HG03045 (cell line): ENCODE measurements at regions not wholly inside any gene's neighbourhood (a gene's known extent, or its start where the extent isn't known, plus 50 kb on each side); places are given as distances from the start of the nearest gene placed in this dataset.
"Not testable (repeated sequence)": the region's sequence is repeated elsewhere in the genome, so short reads cannot be mapped to it uniquely, and the experiment has no call there.

Source experiments
- ATAC-seq: cut with Tn5 transposase; IDR thresholded peaks from one replicate; pipeline ENCODE4 v1.9.1; 2021; ENCODE audit warnings: mild to moderate bottlenecking, moderate library complexity; ENCODE audit not compliant: unreplicated experiment

DNA sequence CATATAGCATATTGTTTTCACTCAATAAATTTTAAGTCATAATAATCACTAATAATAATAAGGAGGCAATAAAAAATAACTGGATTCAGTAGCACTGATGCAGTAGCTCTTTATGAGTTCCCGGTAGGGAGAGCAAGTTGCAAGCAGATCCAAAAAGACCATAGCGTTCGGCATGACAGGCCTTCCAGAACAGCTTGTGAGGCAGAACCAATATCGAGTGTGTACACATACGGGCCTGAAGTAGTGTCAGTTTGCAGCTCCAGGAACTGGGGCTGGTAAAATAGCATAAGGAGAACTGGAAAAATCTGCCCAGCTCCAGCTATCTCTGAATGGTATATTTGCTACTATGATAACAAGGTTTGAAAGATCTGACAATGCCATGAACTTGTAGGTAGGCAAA, 1607.8 kb upstream of the PIK3C3 start:
- no peak for ATAC-seq

DNA sequence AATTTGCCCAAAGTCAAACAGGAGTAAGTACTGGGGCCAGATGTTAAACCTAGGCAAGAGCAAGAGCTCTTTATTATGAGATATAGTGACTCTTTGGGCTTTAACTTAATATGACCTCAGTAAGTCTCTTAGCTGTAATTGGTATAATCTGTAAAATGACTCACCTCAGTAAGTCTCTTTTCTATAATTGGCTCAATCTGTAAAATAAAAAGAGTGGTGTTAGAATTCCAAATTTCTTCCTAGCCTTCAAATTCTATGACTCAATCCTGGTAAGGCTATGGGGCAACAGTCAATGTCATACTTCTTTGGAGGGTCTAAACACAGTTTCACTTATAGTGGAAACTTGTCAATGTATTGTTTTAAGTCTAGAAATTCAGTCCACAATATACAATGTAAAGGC, 1608.9 kb upstream of the PIK3C3 start:
- ATAC-seq = no peak

DNA sequence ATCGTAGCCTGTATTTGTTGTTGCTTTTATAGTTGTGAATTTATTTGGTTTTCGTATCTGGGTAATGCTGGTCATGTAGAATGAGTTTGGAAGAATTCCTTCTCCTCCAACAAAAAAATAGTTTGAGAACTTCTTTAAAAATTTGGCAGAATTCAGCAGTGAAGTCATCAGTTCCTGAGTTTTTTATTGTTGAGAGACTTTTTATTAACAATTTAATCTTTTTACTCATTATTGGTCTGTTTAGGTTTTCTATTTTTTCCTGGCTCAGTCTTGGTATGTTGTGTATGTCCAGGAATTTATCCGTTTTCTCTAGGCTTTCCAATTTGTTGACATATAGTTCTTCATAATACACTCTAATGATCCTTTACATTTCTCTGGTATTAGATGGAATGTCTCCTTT, 1613.3 kb upstream of the PIK3C3 start:
- ATAC-seq = no peak

DNA sequence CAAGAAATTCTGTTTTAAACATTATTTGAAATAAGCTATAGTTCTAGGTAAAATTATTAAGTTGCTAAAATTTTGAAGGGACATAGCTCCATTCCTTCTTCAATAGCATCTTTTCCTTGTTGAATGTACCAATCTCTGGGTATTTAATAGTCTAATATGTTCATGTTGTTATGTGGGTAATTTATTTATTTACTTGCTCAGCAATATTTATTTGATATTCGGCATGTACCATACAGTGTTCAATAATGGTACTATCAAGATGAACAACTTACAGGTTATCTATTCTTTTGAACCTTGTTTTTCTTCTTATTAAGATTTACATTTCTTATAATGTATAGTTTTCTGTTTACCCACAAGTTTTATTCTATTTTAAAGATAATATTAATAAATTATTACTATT, 1616.8 kb upstream of the PIK3C3 start:
- no peak for ATAC-seq

DNA sequence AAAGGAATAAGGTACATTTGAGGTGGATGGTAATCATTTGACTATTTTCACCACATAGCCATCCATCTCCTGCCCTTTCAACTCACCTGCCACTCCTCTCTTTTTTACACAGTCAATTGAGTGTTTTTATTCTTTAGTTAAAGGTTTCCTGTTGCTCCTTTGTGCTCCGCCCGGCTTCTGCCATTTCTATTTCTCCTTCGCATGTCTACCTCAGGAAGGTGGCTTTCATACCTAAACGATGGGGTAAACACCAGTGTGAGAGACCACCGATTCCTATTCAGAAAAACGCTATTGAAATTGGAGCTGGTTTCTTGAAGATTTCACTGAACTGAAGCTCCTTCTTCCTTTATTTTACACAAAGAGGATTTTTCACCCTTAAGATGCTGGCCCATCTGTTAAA, 1628.0 kb upstream of the PIK3C3 start:
- ATAC-seq = no peak

DNA sequence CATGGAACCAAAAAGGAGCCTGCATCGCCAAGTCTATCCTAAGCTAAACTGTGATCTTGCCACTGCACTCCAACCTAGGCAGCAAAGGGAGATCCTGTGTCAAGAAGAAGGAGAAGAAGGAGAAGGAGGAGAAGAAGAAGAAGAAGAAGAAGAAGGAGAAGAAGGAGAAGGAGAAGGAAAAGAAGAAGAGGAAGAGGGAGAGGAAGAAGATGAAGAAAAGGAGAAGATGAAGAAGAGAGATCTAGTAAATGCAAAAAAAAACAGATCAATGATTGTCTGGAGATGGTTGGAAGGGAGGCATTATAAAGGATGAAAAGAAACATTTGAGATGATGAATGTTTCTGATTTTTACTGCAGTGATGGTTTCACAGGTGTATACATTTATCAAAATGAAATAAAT, 1629.0 kb upstream of the PIK3C3 start:
- no peak for ATAC-seq

DNA sequence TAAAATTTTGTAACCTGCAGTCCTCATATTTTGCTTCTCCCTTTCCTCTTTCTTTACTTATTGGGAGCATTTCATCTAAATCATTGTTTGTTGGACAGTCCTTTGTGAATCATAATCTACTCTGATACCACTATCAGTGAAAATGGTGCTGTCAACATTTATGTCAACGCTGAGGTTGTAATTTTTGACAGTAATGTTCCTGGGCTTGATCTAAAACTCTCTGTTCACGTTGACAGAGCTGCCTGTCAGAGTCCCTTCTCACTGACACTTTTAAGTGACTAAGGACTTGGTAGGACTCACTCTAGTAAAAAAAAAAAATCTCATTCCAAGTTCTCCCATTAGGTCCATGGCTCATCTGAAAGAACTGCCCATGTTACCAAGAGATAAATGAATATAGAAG, 1640.8 kb upstream of the PIK3C3 start:
- no peak for ATAC-seq

DNA sequence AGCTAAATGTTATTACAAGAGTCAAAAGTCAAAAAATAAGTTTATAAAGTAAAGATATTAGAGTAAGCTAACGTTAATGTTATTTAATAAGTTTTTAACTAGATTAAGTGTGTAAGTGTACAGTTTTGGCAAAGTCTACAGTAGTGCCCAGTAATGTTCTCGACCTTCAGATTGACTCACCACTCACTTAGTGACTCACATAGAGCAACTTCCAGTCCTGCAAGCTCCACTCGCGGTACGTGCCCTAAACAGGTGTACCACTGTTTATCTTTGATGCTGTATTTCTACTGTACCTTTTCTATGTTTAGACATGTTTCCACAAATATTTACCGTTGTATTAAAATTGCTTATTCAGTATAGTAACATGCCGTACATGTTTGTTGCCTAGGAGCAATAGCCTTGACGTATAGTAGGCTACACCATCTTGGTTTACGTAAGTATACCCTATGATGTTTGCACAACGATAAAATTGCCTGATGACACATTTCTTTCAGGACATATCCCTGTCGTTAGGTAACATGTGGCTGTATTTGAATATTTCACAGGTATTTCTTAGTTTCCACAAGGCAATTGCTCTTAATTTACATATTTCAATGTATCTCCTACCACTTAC, 1641.9 kb upstream of the PIK3C3 start:
- ATAC-seq = no peak

DNA sequence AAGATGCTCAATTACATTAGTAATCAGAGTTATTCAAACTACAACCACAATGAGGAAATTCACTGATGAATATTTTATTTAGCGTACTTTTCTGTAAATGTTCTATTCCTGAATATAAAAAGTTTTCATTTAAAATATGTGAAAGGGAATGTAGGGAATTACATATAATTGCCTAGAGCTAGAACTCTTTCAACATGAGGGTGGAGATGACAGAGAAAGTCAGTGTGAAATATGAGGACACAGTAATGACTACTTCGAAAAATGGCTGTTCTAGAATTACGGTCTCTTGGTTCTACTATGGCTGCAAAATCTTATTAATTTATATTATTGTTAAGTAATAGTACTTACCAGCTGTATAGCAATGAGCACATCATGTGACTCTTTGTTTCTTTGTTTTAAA, 1647.4 kb upstream of the PIK3C3 start:
- no peak for ATAC-seq

DNA sequence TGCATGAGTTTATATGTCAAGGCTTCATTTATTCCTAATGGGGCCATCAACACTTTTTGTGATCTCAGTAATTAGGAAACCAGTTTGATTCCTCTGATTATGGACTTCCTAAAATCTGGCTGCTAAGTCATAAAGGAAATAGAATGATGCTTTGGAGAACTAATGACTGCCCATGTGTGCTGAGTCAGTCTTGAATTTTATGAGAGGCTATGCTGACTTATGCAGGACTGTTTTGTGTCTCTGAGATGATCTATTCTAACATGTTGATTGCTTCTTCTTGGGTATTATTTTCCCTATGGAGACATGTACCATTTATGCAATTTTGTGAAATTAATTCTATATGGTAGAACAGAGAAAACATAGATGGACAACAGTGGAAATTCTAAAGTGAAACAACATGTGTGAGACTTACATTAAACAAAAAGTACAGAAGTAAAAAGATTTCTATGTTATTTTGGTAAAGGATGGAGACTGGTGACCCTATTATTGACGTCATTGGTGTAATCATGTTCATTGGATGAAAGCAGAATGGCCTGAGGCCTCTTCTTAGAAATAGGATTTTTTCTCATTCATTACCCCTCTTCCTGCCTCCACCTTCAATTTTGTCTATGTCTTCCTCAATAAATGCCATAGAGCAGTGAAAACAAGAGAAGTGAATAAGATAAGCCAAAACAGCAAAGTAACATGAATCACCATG, 1658.2 kb upstream of the PIK3C3 start:
- no peak for ATAC-seq

DNA sequence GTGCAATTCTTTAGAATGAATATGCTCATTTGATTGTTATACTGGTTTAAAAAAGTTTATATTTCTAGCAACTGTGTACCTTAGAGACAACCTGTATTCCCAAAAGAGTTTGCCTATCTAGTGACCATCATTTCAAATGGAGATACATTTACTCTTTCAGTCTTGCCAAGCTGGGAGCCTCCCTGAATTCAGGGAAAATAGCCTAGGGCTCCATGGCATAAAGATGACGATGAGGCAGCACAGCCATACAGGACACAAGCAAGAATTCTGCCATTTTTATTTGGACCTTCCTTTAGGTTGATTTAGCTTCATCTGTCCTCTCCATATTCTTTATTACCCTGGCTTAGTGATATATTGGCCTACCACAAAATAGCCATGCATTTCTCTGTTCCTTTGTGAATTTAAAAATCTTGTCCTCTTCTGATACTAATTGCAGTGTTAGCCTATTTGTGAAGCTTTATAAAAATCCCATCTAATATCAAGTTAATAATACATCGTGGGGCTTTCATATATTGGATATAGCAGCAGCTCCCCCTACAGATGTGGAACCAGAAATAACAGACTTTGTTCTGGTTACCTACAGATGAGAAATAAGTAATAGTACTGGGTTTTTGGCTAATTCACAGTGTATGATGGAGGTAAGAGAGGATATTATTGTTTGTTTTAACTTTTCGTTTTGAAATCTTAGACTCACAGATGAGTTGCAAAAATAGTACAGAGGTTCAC, 1661.9 kb upstream of the PIK3C3 start:
- ATAC-seq = no peak

DNA sequence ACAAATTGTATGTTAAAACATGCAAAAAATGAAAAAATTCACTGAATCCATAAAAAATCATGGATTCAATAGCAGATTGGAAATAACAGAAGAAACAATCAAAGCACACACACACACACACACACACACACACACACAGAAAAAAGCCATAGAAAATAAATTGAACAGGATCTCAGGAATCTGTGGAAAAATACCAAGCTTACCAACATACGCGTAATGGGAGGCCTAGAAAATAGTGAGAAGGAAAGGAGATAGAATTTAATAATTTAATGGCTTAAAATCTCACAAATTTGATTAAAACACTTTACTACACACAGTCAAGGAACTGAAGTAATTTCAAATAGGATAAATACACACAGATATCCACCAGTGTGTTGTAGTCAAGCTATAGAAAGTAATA, 1671.5 kb upstream of the PIK3C3 start:
- no peak for ATAC-seq

DNA sequence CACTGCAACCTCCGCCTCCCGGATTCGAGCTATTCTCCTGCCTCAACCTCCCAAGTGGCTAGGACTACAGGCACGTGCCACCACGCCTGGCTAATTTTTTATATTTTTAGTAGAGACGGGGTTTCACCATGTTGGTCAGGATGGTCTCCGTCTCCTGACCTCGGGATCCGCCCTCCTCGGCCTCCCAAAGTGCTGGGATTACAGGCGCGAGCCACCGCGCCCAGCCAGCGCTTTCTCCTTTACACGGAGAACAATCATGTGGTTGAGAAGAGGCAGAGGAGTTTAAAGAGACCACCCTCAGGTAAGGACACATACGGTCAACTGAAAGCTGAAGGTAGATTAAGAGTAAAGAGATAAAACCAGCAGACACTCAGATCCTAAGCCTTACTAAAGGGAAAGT, 1673.7 kb upstream of the PIK3C3 start:
- not testable (repeated sequence) for ATAC-seq

DNA sequence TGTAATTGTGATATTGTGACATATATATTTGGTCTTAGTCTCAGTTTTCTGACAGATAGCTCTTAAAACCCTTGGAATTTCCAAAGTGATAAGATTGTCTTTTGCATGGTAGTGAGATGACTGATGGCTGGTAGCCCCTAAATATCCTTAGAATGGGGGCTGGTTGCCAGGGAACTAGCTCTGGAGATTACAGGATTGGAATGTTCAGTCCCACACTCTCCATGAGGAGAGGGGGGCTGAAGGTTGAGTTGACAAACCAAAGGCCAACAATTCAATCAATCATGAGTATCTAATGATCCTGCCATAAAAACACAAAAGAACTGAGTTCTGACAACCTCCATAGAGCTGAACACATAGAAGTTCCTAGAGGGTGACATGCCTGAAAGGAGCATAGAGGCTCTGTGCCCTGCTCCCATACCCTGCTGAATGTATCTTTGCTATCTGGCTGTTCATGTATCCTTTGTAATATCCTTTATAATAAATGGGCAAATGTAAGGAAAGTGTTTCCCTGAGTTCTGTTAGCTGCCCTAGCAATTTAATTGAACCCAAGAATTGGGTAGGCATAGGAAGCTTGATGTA, 1680.3 kb upstream of the PIK3C3 start:
- ATAC-seq = no peak

DNA sequence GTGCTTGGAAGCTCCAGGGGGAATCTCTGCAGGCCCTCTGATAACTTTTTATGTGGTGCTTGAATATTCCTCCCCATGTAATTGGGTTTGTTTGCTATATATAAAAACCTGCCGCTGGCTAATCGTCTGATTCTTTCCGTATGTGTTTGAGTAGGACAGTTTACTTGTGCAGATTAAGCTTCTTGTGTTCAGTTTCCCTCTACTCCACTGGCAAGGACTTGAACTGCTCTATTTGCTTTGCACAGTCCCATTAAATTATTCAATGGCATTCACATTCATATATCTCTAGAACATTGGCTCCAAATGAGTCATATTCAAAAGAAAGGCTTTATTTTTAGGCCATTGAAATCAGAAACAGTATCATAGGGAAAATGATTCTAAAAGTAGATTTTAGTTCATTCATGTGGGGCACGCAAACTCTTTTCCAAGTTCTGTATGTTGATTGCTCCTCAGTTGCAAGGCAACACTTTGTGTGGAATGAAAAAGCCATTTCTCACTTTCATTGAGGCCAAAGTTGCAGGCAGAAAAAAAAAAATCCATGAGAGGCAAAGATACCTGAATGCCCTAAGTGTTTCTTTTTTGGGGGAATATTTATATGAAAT, 1682.3 kb upstream of the PIK3C3 start:
- ATAC-seq = no peak

DNA sequence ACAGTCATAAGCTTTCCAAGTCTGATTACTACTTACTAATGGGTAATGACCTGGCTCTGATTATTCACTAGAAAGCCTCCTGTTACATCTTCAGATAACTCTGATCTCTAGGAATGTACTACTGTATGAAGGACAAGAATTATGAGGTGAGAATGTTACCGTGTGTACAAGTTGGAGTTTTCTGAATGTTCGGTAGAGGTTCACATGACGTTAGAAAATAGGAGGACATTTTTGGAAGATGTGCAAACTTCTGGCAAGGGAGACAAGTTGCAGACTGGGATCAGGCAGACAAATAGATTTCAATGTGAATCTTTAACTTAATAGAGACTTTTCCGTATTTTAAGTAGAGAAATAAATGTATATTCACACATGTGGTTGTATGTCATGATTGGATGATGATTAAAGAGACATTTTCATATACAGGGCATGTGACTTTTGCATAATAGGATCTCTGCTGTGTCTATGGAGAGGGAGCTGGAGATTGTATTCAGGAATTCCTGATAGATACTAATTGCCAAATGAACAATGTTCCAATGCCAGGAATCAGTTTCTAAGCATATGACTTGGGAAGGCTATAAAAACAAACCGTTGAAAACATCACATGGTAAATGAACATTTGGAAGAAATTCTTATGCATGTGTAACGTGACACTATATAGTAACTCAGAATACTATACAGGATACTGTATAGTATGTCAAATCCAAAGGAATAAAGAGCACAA, 1695.8 kb upstream of the PIK3C3 start:
- ATAC-seq = no peak

DNA sequence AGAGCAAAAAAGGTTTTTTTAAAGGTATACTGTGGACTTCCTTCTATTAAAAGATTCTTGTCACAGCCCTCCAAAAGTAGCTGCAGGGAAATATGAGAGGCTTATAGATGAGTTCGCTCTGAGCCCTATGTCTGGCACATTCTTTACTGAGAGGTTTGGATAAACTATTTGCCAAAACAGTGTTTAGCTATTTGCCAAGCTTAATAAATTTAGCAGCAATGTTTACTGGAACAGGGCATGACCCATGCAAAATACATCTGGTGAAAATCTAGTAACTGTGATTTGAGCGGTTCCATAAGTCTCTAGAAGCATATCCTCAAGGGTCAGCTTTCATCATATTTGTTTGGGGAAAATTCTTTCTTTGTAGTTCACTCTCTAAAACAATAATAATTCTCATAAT, 1696.7 kb upstream of the PIK3C3 start:
- ATAC-seq = no peak

DNA sequence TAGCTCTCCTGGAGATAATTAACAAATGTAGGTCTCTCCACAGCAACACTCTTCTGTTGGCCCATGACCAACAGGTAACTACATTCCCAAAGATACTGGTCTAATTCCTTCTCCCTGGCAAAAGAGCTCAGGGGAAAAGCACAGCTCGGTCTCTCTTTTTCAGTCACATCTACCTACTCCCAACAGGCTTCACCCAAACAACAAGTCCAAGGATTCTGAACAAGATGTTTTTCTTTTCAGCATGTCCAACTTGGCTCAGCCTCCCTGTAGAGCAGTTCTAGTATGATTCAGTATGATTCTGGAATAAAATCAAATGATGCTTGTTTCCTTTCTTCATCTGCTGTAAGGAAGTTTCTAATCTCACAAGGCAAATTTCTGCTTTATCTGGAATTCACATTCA, 1704.8 kb upstream of the PIK3C3 start:
- ATAC-seq = no peak

DNA sequence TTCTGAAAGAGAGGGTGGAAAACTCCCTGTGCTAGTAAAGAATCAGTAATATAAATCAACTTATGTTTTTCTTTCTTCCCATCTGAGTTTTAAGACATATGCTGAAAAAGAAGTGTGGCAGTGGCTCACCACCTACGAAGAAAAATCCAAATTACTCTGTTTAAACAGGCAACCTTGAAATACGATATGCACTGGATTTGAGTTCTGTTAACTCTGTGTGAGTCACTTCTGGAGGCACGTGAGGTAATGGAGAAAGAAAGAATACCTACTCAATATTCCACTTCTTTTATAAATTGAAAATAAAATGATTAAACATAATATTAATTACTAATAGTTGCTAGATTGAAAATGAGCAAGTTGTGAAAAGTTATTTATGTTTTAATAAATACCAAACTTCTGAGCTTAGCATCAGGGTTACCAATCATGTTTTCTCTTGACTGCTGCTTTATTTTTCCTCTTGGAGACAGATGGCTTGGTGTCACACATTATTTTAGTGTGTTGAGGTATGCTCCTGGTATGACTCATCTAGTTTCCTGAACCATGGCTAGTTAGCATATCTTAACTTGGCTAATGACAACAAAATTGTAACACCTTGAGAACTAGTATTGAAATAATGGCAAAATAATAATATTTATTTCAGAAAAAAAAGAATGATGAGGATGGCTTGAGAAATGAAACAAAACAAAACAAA, 1705.5 kb upstream of the PIK3C3 start:
- no peak for ATAC-seq

DNA sequence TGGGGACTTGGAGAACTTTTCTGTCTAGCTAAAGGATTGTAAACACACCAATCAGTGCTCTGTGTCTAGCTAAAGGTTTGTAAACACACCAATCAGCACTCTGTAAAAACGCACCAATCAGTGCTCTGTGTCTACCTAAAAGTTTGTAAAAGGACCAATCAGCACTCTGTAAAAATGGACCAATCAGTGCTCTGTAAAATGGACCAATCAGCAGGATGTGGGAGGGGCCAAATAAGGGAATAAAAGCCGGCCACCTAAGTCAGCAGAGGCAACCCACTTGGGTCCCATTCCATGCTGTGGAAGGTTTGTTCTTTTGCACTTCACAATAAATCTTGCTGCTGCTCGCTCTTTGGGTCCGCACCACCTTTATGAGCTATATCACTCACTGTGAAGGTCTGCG, 1709.4 kb upstream of the PIK3C3 start:
- ATAC-seq = not testable (repeated sequence)
